GM18502 (cell line): ENCODE measurements at regions not wholly inside any gene's neighbourhood (a gene's known extent, or its start where the extent isn't known, plus 50 kb on each side); places are given as distances from the start of the nearest gene placed in this dataset.
A peak's percentile ranks its signal among the peaks of the same experiment; 100 is the strongest.

ENCODE experiments used
- ATAC-seq: cut with Tn5 transposase; IDR thresholded peaks from one replicate; pipeline ENCODE4 v1.9.1; 2021; ENCODE audit warnings: mild to moderate bottlenecking; ENCODE audit not compliant: unreplicated experiment, poor library complexity

- ATAC-seq: no peak
Measured at GRCh38 chr14:100436745-100437406, 113.7 kb downstream of the SLC25A47 start.

- no peak for ATAC-seq
Measured at GRCh38 chr14:100438271-100438670, 115.1 kb downstream of the SLC25A47 start.

GRCh38 chr14:100438678-100439592, 115.8 kb downstream of the SLC25A47 start:
- no peak for ATAC-seq

GRCh38 chr14:100439781-100440180, 116.6 kb downstream of the SLC25A47 start:
- ATAC-seq: no peak

- ATAC-seq: no peak
Measured at GRCh38 chr14:100440207-100440631, 117.1 kb downstream of the SLC25A47 start.

GRCh38 chr14:100440758-100441203, 117.6 kb downstream of the SLC25A47 start:
- ATAC-seq: no peak

GRCh38 chr14:100441271-100441947, 118.3 kb downstream of the SLC25A47 start:
- ATAC-seq: peak; percentile 56

- ATAC-seq: no peak
Measured at GRCh38 chr14:100442036-100442435, 118.9 kb downstream of the SLC25A47 start.

- ATAC-seq: no peak
Measured at GRCh38 chr14:100442498-100443490, 119.7 kb downstream of the SLC25A47 start.

GRCh38 chr14:100443603-100444002, 120.5 kb downstream of the SLC25A47 start:
- ATAC-seq: no peak

GRCh38 chr14:100445436-100446088, 122.4 kb downstream of the SLC25A47 start:
- ATAC-seq: no peak

- no peak for ATAC-seq
Measured at GRCh38 chr14:100446572-100446971, 123.4 kb downstream of the SLC25A47 start.

GRCh38 chr14:100448376-100448775, 125.2 kb downstream of the SLC25A47 start:
- ATAC-seq: no peak

- no peak for ATAC-seq
Measured at GRCh38 chr14:100449225-100449987, 126.3 kb downstream of the SLC25A47 start.

- no peak for ATAC-seq
Measured at GRCh38 chr14:100450049-100450448, 126.9 kb downstream of the SLC25A47 start.

- no peak for ATAC-seq
Measured at GRCh38 chr14:100450736-100451135, 127.6 kb downstream of the SLC25A47 start.

GRCh38 chr14:100451264-100451663, 128.1 kb downstream of the SLC25A47 start:
- no peak for ATAC-seq

- ATAC-seq: no peak
Measured at GRCh38 chr14:100453930-100454329, 130.8 kb downstream of the SLC25A47 start.
